ENCODE measurements at regions not wholly inside any gene's neighbourhood (a gene's known extent, or its start where the extent isn't known, plus 50 kb on each side); places are given as distances from the start of the nearest gene placed in this dataset.

DNA sequence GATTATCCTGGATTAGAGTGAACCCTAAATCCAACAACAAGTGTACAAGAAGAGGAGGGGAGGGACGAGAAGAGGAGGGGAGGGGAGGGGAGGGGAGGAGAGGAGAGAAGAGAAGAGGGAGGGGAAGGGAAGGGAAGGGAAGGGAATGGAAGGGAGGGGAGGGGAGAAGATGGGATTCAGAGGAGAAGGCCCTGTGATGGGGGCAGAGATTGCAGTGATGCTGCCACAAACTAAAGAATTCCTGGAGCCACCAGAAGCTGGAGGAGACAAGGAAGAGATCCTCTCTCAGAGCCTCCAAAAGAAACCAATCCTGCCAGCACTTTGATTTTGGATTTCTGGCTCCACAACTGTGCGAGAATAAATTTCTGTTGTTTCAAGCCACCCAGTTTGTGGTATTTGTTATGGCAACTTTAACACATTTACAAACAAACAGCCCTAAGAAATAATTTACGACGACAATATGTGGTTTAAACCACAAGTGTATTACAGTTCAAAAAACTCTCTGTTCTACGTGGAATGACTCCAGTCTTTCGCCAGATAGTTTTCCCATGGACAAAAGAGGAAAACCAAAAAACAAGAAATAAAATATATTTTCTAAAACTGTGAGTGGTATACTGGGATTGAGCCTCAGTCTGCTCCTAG lies 235.4 kb downstream of the HDGFL1 start:
- 57% methylated on average over 6 of the region's 6 CpGs for WGBS
- no peak overlapping the region for H3K4me3 ChIP-seq
- H3K27ac ChIP-seq = no peak overlapping the region
- no peaks in the 10 kb centered on the region for H3K27me3 ChIP-seq
- H3K9me3 ChIP-seq = no peaks in the 10 kb centered on the region
- TF ChIP-seq POLR2A (IDR thresholded peaks at IDR 0.05) = no peak
- TF ChIP-seq EP300 (IDR thresholded peaks at IDR 0.05) = no peak
- TF ChIP-seq POLR2AphosphoS5 (IDR thresholded peaks at IDR 0.05) = no peak
- TF ChIP-seq, protein P1, sequence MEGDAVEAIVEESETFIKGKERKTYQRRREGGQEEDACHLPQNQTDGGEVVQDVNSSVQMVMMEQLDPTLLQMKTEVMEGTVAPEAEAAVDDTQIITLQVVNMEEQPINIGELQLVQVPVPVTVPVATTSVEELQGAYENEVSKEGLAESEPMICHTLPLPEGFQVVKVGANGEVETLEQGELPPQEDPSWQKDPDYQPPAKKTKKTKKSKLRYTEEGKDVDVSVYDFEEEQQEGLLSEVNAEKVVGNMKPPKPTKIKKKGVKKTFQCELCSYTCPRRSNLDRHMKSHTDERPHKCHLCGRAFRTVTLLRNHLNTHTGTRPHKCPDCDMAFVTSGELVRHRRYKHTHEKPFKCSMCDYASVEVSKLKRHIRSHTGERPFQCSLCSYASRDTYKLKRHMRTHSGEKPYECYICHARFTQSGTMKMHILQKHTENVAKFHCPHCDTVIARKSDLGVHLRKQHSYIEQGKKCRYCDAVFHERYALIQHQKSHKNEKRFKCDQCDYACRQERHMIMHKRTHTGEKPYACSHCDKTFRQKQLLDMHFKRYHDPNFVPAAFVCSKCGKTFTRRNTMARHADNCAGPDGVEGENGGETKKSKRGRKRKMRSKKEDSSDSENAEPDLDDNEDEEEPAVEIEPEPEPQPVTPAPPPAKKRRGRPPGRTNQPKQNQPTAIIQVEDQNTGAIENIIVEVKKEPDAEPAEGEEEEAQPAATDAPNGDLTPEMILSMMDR (IDR thresholded peaks at IDR 0.05) = no peak
- DNase-seq (ENCODE audit: low spot score in 2 of 2) = no peak
- no peaks in the 10 kb centered on the region for H3K4me1 ChIP-seq
- H3K36me3 ChIP-seq = no peaks in the 10 kb centered on the region

DNA sequence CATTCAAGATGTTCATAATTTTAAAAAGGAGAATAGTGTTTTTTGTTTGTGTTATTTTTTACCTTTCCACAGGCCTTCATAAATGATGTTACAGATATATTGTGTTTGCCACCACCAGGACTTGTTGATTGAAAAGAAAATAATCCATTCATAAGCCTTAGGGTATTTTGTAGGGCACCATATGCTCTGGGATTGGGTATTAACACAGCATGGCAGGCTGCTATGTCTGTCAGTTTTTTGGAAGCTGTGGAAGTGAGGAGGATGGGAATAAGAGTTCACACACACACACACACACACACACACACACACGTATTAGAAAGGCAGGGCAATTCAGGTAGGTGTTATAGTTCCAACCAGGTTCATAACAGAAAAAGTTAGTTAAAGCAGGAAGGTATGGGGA lies 237.9 kb downstream of the HDGFL1 start:
- H3K36me3 ChIP-seq = no peaks in the 10 kb centered on the region

DNA sequence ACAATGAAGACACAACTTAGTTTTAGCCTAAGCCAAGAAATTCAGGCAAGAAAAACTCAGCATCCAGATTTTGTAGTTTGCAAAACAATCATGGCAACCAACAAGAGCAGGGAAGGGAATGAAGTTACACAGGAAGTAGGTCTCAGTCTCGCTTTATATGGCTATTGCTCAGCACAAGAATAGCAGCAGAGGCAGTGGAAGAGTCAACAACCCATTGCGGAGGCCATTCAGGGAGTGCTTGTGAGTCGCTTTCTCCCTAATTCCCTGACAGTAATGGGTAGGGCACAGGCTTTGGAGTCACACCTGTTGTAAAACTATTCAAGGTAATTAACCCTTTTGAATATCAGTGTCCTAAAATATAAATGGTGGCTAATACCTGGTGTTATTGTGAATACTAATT lies 238.5 kb downstream of the HDGFL1 start:
- no peaks in the 10 kb centered on the region for H3K9me3 ChIP-seq
- no peaks in the 10 kb centered on the region for H3K4me1 ChIP-seq
- WGBS = 96% methylated on average over 3 of the region's 3 CpGs
- no peaks in the 10 kb centered on the region for H3K27me3 ChIP-seq
- DNase-seq (ENCODE audit: low spot score in 2 of 2) = no peak
- H3K36me3 ChIP-seq = no peaks in the 10 kb centered on the region
- H3K27ac ChIP-seq = no peak overlapping the region
- H3K4me3 ChIP-seq = no peak overlapping the region
- no peak for TF ChIP-seq EP300 (IDR thresholded peaks at IDR 0.05)

More for the DNA sequence above, 237.9 kb downstream of the HDGFL1 start:
- Histone ChIP-seq H3K27me3 (no peaks in the 10 kb centered on the region), H3K27ac (no peak overlapping the region), H3K4me3 (no peak overlapping the region), H3K4me1 (no peaks in the 10 kb centered on the region), H3K9me3 (no peaks in the 10 kb centered on the region)
- DNase-seq (ENCODE audit: low spot score in 2 of 2) = no peak
- 92% methylated on average over 1 of the region's 1 CpG for WGBS
- TF ChIP-seq EP300 (IDR thresholded peaks at IDR 0.05) = no peak
- TF ChIP-seq, protein P1 (IDR thresholded peaks at IDR 0.05) = no peak
- no peak for TF ChIP-seq POLR2AphosphoS5 (IDR thresholded peaks at IDR 0.05)
- no peak for TF ChIP-seq POLR2A (IDR thresholded peaks at IDR 0.05)

DNA sequence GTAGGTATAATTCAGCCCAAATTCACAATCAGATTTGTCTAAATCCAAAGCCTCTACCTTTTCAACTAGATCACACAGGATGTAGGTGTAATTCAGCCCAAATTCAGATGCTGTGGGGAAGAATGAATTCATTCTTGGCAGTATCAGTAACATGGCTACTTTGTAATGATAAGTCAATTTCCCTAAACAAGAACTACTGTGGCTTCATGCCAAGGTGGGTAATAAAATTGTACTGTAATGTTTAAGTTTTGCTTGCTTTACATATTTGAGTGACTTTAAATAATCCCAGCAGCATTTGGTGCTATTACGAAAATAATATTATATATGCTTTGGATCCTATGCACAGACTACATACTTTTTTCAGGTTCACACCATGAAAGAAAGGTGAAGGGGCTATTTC lies 239.1 kb downstream of the HDGFL1 start:
- TF ChIP-seq POLR2AphosphoS5 (IDR thresholded peaks at IDR 0.05) (no peak), EP300 (IDR thresholded peaks at IDR 0.05) (no peak), POLR2A (IDR thresholded peaks at IDR 0.05) (no peak)
- TF ChIP-seq, protein P1 (IDR thresholded peaks at IDR 0.05) = no peak
- Histone ChIP-seq H3K36me3 (no peaks in the 10 kb centered on the region), H3K4me3 (no peak overlapping the region), H3K27me3 (no peaks in the 10 kb centered on the region), H3K4me1 (no peaks in the 10 kb centered on the region), H3K27ac (no peak overlapping the region), H3K9me3 (no peaks in the 10 kb centered on the region)
- DNase-seq (ENCODE audit: low spot score in 2 of 2) = no peak
- WGBS = 95% methylated on average over 1 of the region's 1 CpG

DNA sequence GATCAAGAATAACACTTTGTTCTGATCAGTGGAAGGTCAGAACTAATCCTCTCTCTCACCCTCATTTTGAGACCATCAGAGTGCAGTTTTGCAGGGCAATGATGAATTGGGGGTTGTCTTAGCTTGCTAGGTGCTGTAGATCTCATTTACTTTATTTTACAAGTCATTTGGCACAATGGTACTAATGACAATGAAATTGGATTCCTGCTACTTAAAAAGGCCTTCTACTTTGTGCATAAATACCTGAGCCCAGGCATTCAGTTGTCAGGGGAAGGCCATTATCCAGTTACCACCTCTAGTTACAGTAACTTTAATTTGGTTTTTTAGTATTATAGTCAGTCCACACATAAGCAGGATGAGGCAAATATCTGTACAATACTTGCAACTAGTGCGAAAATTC lies 240.0 kb downstream of the HDGFL1 start:
- H3K4me3 ChIP-seq = no peak overlapping the region
- H3K36me3 ChIP-seq = no peaks in the 10 kb centered on the region
- H3K9me3 ChIP-seq = no peaks in the 10 kb centered on the region
- no peaks in the 10 kb centered on the region for H3K27me3 ChIP-seq
- TF ChIP-seq POLR2A (IDR thresholded peaks at IDR 0.05) = no peak
- TF ChIP-seq, protein P1 (IDR thresholded peaks at IDR 0.05) = no peak
- no peak for TF ChIP-seq POLR2AphosphoS5 (IDR thresholded peaks at IDR 0.05)
- no peak for TF ChIP-seq EP300 (IDR thresholded peaks at IDR 0.05)
- H3K27ac ChIP-seq = no peak overlapping the region
- DNase-seq (ENCODE audit: low spot score in 2 of 2) = no peak
- 88% methylated on average over 1 of the region's 1 CpG for WGBS
- no peaks in the 10 kb centered on the region for H3K4me1 ChIP-seq

DNA sequence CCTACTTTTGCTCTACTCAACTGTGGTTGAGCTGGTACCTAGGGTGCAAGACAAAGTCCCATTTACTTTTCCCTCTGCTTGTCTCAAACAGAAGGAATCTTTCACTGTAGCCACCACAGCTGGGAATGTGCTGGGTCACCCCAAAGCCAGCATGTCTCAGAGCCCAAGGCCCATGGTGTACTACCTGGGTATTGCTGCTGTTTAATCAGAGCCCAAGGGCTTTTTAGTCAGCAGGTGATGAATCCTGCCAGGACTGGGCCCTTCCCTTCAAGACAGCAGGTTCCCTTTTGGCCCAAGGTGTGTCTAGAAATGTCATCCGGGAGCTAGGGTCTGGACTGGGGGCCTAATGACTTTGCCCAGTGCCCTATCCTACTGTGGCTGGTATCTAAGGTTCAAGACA lies 249.8 kb downstream of the HDGFL1 start:
- Histone ChIP-seq H3K9me3 (no peaks in the 10 kb centered on the region), H3K27me3 (no peaks in the 10 kb centered on the region), H3K4me1 (no peaks in the 10 kb centered on the region), H3K36me3 (no peaks in the 10 kb centered on the region), H3K4me3 (no peak overlapping the region), H3K27ac (no peak overlapping the region)
- WGBS = 63% methylated on average over 1 of the region's 1 CpG
- no peak for DNase-seq (ENCODE audit: low spot score in 2 of 2)
- TF ChIP-seq EP300 (IDR thresholded peaks at IDR 0.05) (no peak), POLR2A (IDR thresholded peaks at IDR 0.05) (no peak), POLR2AphosphoS5 (IDR thresholded peaks at IDR 0.05) (no peak)
- TF ChIP-seq, protein P1 (IDR thresholded peaks at IDR 0.05) = no peak
